HG03045 (cell line): ENCODE measurements at regions not wholly inside any gene's neighbourhood (a gene's known extent, or its start where the extent isn't known, plus 50 kb on each side); places are given as distances from the start of the nearest gene placed in this dataset.

Experiments used
- ATAC-seq: cut with Tn5 transposase; IDR thresholded peaks from one replicate; pipeline ENCODE4 v1.9.1; 2021; ENCODE audit warnings: mild to moderate bottlenecking, moderate library complexity; ENCODE audit not compliant: unreplicated experiment

DNA sequence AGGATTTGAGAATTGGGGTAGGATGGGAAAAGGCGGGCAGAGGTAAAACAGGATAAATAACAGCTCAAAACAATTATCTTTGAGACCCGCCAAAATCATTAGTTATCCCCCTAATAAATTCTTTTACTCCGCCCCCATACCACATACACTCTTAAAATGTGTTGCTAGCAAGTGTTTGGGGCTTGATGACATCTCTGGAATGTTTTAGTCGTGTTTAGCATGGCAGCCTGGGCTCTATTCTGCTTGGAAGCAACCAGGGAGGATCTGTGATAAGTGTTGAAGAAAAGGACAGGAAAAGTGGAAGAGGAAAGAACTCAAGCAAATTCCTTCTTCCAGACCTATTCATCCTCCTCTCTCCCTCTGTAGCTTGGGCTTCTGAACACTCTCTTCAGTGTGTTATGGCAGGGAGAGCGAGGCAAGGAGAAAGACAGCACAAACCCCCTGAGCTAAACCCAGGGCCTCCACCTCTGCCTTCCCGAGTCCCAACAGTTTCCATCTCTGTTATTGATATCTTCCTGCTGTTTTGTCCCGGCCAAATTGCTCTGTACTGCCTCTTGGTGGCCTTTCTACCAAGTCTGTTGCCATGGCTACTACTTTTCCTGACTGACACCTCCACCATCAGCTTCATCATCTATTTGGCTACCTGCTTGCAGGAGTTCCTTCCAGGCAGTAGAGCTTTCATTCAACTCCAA lies 135.8 kb downstream of the RPL22L1 start:
- ATAC-seq = no peak

DNA sequence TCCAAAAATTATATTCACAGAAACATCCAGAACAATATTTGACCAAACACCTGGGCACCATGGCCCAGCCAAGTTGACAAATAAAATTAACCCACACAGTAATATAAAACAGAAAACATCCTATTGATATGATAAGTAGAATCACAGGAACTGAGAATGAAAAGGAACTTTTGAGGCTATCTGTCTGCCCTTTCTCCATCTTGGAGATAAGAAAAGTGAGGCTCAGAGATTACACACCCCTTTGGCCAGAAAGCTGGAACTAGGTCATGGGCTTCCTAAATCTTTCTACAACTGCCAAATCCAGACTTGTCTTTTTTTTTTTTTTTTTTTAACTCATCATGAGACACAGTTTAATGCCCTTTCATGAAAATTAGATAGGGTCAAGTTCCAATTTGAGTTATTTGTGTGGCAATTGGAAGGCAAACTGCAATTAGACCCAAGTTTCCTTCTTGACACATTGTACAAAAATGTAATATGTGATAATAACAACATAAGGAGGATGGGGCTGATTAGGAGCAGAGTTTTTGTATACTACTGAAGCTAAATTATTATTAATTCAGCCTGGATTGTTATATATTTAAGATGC lies 137.2 kb downstream of the RPL22L1 start:
- ATAC-seq = no peak

DNA sequence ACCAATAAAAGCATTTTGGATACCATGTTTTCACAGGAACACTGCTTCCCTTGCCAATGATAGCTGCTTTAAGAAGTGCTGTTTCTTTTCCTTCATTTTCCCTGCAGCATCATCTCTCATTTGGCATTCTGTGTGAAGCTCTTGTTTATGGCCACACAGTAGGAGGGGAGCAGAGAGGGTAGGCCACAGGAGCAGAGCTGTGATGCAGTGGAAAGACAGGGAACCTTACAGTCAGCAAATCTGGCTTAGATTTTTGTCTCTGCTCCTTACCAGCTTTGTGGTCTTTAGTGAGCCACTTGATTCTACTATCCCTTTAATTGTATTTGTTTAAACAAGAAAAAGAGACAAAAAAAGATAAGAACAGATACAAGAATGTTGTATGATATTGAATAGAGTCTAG lies 138.7 kb downstream of the RPL22L1 start:
- no peak for ATAC-seq

DNA sequence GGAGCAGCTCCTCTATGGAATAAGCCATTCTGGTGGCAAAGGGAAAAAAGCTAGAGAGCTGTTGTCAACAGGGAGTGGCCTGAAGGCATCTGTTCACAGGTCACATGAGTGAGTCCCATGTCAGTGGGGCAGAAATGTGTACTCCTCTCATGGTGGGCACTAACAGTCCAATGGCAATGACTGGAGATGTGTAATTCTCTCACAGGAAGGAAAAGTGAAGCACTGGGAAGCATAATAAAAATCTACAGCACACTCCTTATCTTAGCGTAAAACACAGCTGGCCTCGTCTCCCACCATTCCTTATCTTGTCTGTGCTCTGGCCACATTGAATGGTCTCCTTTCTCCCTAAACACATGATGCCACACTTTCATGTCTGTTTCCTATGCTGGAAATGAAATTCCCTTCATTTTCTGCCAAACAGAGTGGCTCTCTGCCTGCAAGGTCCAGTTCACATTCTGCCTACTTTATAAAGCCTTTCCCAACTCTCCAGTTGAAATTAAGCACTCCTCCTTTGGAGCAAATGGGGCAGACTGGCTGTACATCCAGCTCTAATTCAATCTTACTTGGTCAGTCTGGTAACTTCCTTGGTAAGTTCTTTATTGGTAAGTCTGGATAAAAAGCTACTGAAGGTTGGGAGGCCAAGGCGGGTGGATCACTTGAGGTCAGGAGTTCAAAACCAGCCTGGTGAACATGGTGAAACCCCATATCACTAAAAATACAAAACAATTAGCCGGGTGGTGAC lies 139.8 kb downstream of the RPL22L1 start:
- ATAC-seq = no peak

- ATAC-seq = no peak
Observed at GRCh38 chr3:170728181-170728580, 141.8 kb downstream of the RPL22L1 start.

GRCh38 chr3:170727754-170728153 lies 141.9 kb upstream of the SLC7A14 start:
- no peak for ATAC-seq

GRCh38 chr3:170726976-170727661 lies 141.2 kb upstream of the SLC7A14 start:
- no peak for ATAC-seq

GRCh38 chr3:170725285-170725731 lies 139.4 kb upstream of the SLC7A14 start:
- ATAC-seq = no peak

DNA sequence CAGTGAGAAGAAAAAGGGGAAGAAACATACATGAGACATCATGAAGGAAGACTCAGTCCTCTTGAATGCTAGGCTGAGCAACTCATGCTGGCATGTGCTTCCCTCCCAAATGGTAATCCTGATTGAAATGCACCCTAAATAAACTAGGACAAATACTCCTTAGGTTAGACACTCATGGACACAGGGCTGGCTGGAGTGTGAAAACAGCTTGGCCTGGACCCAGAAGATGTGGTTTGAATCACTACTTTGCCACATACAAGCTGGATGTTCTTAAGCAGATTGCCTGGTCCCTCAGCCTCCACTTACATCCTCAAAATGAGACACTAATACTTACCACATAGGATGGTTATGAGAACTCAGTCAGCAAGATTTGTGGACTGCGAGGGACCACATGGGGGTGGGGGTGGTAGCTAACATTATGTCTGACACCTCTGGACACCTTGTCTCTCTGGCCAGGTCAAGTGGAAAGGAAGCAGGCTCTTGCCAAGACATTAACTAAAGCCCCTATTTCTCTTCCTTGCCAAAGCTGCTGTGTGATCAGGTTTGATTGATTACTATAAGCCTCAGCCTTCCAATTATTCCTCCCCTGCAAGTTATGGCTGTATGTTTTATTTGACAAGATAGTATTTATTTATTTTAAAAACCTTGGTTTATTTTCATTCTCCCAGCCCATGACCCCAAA lies 138.9 kb upstream of the SLC7A14 start:
- ATAC-seq = no peak

- no peak for ATAC-seq
Observed at GRCh38 chr3:170723241-170723640, 137.4 kb upstream of the SLC7A14 start.

DNA sequence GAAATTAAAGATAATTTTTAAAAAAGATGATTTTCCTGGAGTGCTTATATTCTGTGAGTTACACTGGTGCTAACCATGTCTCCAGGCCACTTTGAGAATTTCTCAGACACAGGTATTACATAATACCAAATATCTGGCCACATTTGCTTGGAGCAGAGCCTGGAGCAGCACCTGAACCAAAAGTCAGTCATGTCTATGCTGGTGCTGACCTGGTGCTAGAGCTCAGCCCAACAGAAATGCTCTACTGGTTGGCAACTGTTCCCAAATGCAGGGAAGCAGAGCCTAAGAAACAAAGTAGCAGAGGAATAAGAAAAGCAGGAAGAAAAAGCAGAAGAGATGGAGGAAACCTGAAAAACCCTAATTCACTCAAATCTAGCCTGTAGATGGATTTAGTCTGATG lies 135.7 kb upstream of the SLC7A14 start:
- no peak for ATAC-seq

GRCh38 chr3:170719300-170719699 lies 133.4 kb upstream of the SLC7A14 start:
- no peak for ATAC-seq

GRCh38 chr3:170718848-170719247 lies 133.0 kb upstream of the SLC7A14 start:
- no peak for ATAC-seq

- ATAC-seq = no peak
Observed at GRCh38 chr3:170717410-170718402, 131.8 kb upstream of the SLC7A14 start.

- no peak for ATAC-seq
Observed at GRCh38 chr3:170716172-170716805, 130.4 kb upstream of the SLC7A14 start.

GRCh38 chr3:170714562-170715535 lies 129.0 kb upstream of the SLC7A14 start:
- ATAC-seq = no peak

DNA sequence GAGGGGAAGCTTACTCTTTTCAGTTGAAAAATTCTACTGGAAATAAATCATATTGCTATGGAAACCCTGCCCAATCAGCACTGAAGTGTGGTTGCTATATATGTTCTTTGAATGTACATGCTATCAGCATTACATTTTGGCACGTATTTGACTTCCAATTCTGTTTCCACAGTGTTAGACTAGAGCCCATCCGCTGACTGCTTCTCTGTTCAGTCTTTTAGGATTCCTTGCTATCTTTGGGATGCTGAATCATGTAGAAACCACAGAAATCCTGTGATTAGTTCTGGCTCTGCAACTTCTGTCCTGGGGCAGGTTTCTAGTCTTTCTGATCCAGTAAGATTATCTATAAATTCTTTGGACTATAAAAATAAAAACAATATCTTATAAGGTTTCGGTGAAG lies 128.2 kb upstream of the SLC7A14 start:
- no peak for ATAC-seq

DNA sequence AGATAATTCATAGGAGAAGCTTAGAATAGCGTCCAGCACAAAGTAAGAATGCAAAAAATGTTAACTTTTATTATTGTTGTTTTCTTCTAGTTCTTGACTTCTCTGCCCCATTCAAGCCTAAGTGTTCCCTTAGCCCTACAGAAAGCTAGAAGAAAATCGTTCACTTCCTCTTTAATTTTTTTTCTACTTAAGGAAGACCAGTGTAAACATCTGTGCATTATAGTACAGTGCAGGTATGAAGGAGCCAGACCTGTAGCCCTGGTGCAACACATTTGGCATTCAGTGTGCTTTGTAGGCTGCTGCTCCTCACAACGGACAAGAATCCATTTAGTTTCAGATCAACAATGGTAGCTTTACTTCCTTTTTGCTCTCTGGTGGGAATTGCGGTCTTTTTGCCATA lies 127.8 kb upstream of the SLC7A14 start:
- ATAC-seq = no peak
